GM18873 (cell line): ENCODE measurements at regions not wholly inside any gene's neighbourhood (a gene's known extent, or its start where the extent isn't known, plus 50 kb on each side); places are given as distances from the start of the nearest gene placed in this dataset.

Experiments used
- ATAC-seq: cut with Tn5 transposase; IDR thresholded peaks from one replicate; pipeline ENCODE4 v1.9.1; 2021; ENCODE audit warnings: mild to moderate bottlenecking, moderate library complexity, moderate number of reproducible peaks; ENCODE audit not compliant: unreplicated experiment, low FRiP score

- ATAC-seq: no peak
These were observed 1000.9 kb upstream of the ADGRB3 start for GRCh38 chr6:67634199-67634598.

GRCh38 chr6:67633058-67633457 lies 1002.0 kb upstream of the ADGRB3 start:
- no peak for ATAC-seq

- ATAC-seq: no peak
These were observed 1004.9 kb upstream of the ADGRB3 start for GRCh38 chr6:67630146-67630545.

GRCh38 chr6:67629258-67629657 lies 1005.8 kb upstream of the ADGRB3 start:
- no peak for ATAC-seq

GRCh38 chr6:67615796-67616195 lies 1019.3 kb upstream of the ADGRB3 start:
- no peak for ATAC-seq

GRCh38 chr6:67608099-67608749 lies 1026.9 kb upstream of the ADGRB3 start:
- no peak for ATAC-seq

- ATAC-seq: no peak
These were observed 1027.9 kb upstream of the ADGRB3 start for GRCh38 chr6:67606906-67607828.

- no peak for ATAC-seq
These were observed 1040.7 kb upstream of the ADGRB3 start for GRCh38 chr6:67594366-67594765.

GRCh38 chr6:67593247-67593646 lies 1041.8 kb upstream of the ADGRB3 start:
- no peak for ATAC-seq

- ATAC-seq: no peak
These were observed 1043.2 kb upstream of the ADGRB3 start for GRCh38 chr6:67591910-67592309.

GRCh38 chr6:67567842-67568241 lies 1067.2 kb upstream of the ADGRB3 start:
- ATAC-seq: no peak

- no peak for ATAC-seq
These were observed 1071.4 kb upstream of the ADGRB3 start for GRCh38 chr6:67563671-67564070.

- no peak for ATAC-seq
These were observed 1075.0 kb upstream of the ADGRB3 start for GRCh38 chr6:67560068-67560467.

GRCh38 chr6:67558985-67559384 lies 1076.1 kb upstream of the ADGRB3 start:
- ATAC-seq: no peak

- ATAC-seq: no peak
These were observed 1090.1 kb upstream of the ADGRB3 start for GRCh38 chr6:67544851-67545452.

- ATAC-seq: no peak
These were observed 1093.5 kb upstream of the ADGRB3 start for GRCh38 chr6:67541586-67541985.

- no peak for ATAC-seq
These were observed 1097.0 kb upstream of the ADGRB3 start for GRCh38 chr6:67538032-67538431.

GRCh38 chr6:67535946-67536345 lies 1099.1 kb upstream of the ADGRB3 start:
- no peak for ATAC-seq

GRCh38 chr6:67506352-67506751 lies 1128.7 kb upstream of the ADGRB3 start:
- ATAC-seq: no peak

GRCh38 chr6:67501755-67502154 lies 1133.3 kb upstream of the ADGRB3 start:
- no peak for ATAC-seq

GRCh38 chr6:67497749-67498148 lies 1137.3 kb upstream of the ADGRB3 start:
- no peak for ATAC-seq
